ENCODE measurements at regions not wholly inside any gene's neighbourhood (a gene's known extent, or its start where the extent isn't known, plus 50 kb on each side); places are given as distances from the start of the nearest gene placed in this dataset.

GRCh38 chr6:164665328-164665727, 644.1 kb downstream of the C6orf118 start:
- TF ChIP-seq, protein P1, sequence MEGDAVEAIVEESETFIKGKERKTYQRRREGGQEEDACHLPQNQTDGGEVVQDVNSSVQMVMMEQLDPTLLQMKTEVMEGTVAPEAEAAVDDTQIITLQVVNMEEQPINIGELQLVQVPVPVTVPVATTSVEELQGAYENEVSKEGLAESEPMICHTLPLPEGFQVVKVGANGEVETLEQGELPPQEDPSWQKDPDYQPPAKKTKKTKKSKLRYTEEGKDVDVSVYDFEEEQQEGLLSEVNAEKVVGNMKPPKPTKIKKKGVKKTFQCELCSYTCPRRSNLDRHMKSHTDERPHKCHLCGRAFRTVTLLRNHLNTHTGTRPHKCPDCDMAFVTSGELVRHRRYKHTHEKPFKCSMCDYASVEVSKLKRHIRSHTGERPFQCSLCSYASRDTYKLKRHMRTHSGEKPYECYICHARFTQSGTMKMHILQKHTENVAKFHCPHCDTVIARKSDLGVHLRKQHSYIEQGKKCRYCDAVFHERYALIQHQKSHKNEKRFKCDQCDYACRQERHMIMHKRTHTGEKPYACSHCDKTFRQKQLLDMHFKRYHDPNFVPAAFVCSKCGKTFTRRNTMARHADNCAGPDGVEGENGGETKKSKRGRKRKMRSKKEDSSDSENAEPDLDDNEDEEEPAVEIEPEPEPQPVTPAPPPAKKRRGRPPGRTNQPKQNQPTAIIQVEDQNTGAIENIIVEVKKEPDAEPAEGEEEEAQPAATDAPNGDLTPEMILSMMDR (IDR thresholded peaks at IDR 0.05), result no peak
- TF ChIP-seq POLR2A (IDR thresholded peaks at IDR 0.05), result no peak
